ENCODE measurements at regions not wholly inside any gene's neighbourhood (a gene's known extent, or its start where the extent isn't known, plus 50 kb on each side); places are given as distances from the start of the nearest gene placed in this dataset.
"Not testable (repeated sequence)": the region's sequence is repeated elsewhere in the genome, so short reads cannot be mapped to it uniquely, and the experiment has no call there.

DNA sequence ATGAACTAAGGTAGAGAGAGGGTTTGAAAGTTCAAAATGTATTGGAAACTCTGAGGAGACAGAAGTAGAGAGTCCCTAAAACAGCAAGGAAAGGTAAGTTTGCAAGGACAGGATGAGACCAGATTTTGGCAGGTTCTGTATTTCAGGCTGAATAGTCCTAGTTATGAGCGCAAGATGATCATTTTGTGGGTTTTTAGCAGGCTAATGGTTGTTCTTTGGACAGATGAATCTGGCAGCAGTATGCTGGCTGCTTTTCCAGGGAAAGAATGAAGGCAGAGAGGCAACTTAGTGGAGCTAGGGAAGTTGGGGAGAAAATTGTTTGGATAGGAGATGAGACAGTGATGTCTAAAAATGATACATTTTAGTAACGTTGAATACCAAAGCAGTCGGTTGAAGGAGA lies 243.5 kb upstream of the NRIP1 start:
- H3K36me3 Mint-ChIP-seq (ENCODE audit: unreplicated experiment): no peaks in the 10 kb centered on the region
- H3K4me3 Mint-ChIP-seq (ENCODE audit: unreplicated experiment): no peak overlapping the region
- no peaks in the 10 kb centered on the region for H3K9me3 Mint-ChIP-seq (ENCODE audit: unreplicated experiment)
- TF ChIP-seq, protein P1, sequence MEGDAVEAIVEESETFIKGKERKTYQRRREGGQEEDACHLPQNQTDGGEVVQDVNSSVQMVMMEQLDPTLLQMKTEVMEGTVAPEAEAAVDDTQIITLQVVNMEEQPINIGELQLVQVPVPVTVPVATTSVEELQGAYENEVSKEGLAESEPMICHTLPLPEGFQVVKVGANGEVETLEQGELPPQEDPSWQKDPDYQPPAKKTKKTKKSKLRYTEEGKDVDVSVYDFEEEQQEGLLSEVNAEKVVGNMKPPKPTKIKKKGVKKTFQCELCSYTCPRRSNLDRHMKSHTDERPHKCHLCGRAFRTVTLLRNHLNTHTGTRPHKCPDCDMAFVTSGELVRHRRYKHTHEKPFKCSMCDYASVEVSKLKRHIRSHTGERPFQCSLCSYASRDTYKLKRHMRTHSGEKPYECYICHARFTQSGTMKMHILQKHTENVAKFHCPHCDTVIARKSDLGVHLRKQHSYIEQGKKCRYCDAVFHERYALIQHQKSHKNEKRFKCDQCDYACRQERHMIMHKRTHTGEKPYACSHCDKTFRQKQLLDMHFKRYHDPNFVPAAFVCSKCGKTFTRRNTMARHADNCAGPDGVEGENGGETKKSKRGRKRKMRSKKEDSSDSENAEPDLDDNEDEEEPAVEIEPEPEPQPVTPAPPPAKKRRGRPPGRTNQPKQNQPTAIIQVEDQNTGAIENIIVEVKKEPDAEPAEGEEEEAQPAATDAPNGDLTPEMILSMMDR (IDR thresholded peaks at IDR 0.05): no peak
- H3K27ac Mint-ChIP-seq (ENCODE audit: unreplicated experiment): no peak overlapping the region
- no peak for DNase-seq (ENCODE audit: extremely low spot score, unreplicated experiment)
- no peaks in the 10 kb centered on the region for H3K27me3 Mint-ChIP-seq (ENCODE audit: unreplicated experiment)
- H3K4me1 Mint-ChIP-seq (ENCODE audit: unreplicated experiment): no peaks in the 10 kb centered on the region

GRCh38 chr21:15309022-15309590 lies 244.3 kb upstream of the NRIP1 start:
- Mint-ChIP-seq H3K4me3 (ENCODE audit: unreplicated experiment) (no peak overlapping the region), H3K36me3 (ENCODE audit: unreplicated experiment) (no peaks in the 10 kb centered on the region), H3K4me1 (ENCODE audit: unreplicated experiment) (no peaks in the 10 kb centered on the region), H3K27ac (ENCODE audit: unreplicated experiment) (no peak overlapping the region), H3K9me3 (ENCODE audit: unreplicated experiment) (no peaks in the 10 kb centered on the region), H3K27me3 (ENCODE audit: unreplicated experiment) (no peaks in the 10 kb centered on the region)
- TF ChIP-seq, protein P1 (IDR thresholded peaks at IDR 0.05): no peak
- no peak for DNase-seq (ENCODE audit: extremely low spot score, unreplicated experiment)

DNA sequence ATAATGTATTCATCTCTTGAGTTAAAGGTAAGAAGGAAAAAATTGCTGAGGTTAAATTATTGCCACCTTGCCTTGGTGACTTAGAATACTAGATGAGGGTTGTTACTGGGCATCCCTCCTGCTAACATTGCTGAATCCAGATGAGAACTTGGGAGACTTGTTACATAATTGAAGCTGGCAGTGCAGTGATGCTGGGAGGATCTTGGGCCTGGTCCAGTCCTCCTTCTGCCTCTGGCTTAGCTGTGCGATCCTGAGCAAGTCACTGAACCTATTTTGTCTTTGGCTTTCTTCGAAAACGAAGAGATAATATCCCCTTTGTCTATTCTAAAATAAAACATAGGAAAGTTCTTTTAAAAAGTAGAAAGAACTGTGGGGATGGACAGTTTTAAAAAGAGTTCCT lies 244.9 kb upstream of the NRIP1 start:
- no peak for DNase-seq (ENCODE audit: extremely low spot score, unreplicated experiment)
- H3K4me1 Mint-ChIP-seq (ENCODE audit: unreplicated experiment): no peaks in the 10 kb centered on the region
- H3K36me3 Mint-ChIP-seq (ENCODE audit: unreplicated experiment): no peaks in the 10 kb centered on the region
- no peaks in the 10 kb centered on the region for H3K9me3 Mint-ChIP-seq (ENCODE audit: unreplicated experiment)
- H3K4me3 Mint-ChIP-seq (ENCODE audit: unreplicated experiment): no peak overlapping the region
- H3K27me3 Mint-ChIP-seq (ENCODE audit: unreplicated experiment): no peaks in the 10 kb centered on the region
- TF ChIP-seq, protein P1 (IDR thresholded peaks at IDR 0.05): no peak
- H3K27ac Mint-ChIP-seq (ENCODE audit: unreplicated experiment): no peak overlapping the region

GRCh38 chr21:15311510-15311909 lies 246.7 kb upstream of the NRIP1 start:
- Mint-ChIP-seq H3K4me1 (ENCODE audit: unreplicated experiment) (no peaks in the 10 kb centered on the region), H3K36me3 (ENCODE audit: unreplicated experiment) (no peaks in the 10 kb centered on the region), H3K4me3 (ENCODE audit: unreplicated experiment) (no peak overlapping the region), H3K9me3 (ENCODE audit: unreplicated experiment) (no peaks in the 10 kb centered on the region), H3K27me3 (ENCODE audit: unreplicated experiment) (no peaks in the 10 kb centered on the region), H3K27ac (ENCODE audit: unreplicated experiment) (no peak overlapping the region)
- TF ChIP-seq, protein P1 (IDR thresholded peaks at IDR 0.05): no peak
- DNase-seq (ENCODE audit: extremely low spot score, unreplicated experiment): no peak

- H3K27ac Mint-ChIP-seq (ENCODE audit: unreplicated experiment); H3K9me3 Mint-ChIP-seq (ENCODE audit: unreplicated experiment); H3K4me1 Mint-ChIP-seq (ENCODE audit: unreplicated experiment); H3K36me3 Mint-ChIP-seq (ENCODE audit: unreplicated experiment); DNase-seq (ENCODE audit: extremely low spot score, unreplicated experiment); H3K27me3 Mint-ChIP-seq (ENCODE audit: unreplicated experiment); H3K4me3 Mint-ChIP-seq (ENCODE audit: unreplicated experiment): not testable (repeated sequence)
Observed at GRCh38 chr21:15317034-15317433, 252.2 kb upstream of the NRIP1 start.

- Mint-ChIP-seq H3K27me3 (ENCODE audit: unreplicated experiment) (peaks cover 3% of the 10 kb centered on the region), H3K36me3 (ENCODE audit: unreplicated experiment) (no peaks in the 10 kb centered on the region), H3K4me1 (ENCODE audit: unreplicated experiment) (no peaks in the 10 kb centered on the region), H3K27ac (ENCODE audit: unreplicated experiment) (no peak overlapping the region), H3K4me3 (ENCODE audit: unreplicated experiment) (no peak overlapping the region), H3K9me3 (ENCODE audit: unreplicated experiment) (peaks cover 4% of the 10 kb centered on the region)
- TF ChIP-seq, protein P1 (IDR thresholded peaks at IDR 0.05): no peak
- DNase-seq (ENCODE audit: extremely low spot score, unreplicated experiment): no peak
Observed at GRCh38 chr21:15319727-15320126, 254.9 kb upstream of the NRIP1 start.
